Hematopoietic multipotent progenitor cell treated with erythropoietin and hydrocortisone succinate and interleukin-3 and kit ligand, for 17 days (in vitro differentiated cells): ENCODE measurements at regions not wholly inside any gene's neighbourhood (a gene's known extent, or its start where the extent isn't known, plus 50 kb on each side); places are given as distances from the start of the nearest gene placed in this dataset.
"Not testable (repeated sequence)": the region's sequence is repeated elsewhere in the genome, so short reads cannot be mapped to it uniquely, and the experiment has no call there.

ENCODE experiments used
- DNase-seq: peaks from one replicate; pipeline ENCODE4 v3.0.0-alpha.2; 2015; ENCODE audit warnings: low spot score

- no peak for DNase-seq
These were observed 311.8 kb downstream of the TSHZ3 start for GRCh38 chr19:31037286-31037980.

- not testable (repeated sequence) for DNase-seq
These were observed 317.8 kb downstream of the TSHZ3 start for GRCh38 chr19:31031455-31031854.

- DNase-seq = no peak
These were observed 326.2 kb downstream of the TSHZ3 start for GRCh38 chr19:31023038-31023437.

GRCh38 chr19:31018936-31019335, 330.3 kb downstream of the TSHZ3 start:
- DNase-seq = no peak

- DNase-seq = no peak
These were observed 333.5 kb downstream of the TSHZ3 start for GRCh38 chr19:31015778-31016177.

- DNase-seq = no peak
These were observed 334.6 kb downstream of the TSHZ3 start for GRCh38 chr19:31014668-31015067.

- no peak for DNase-seq
These were observed 335.7 kb downstream of the TSHZ3 start for GRCh38 chr19:31013384-31014020.

GRCh38 chr19:31002518-31003244, 346.6 kb downstream of the TSHZ3 start:
- no peak for DNase-seq

GRCh38 chr19:31001991-31002390, 347.2 kb downstream of the TSHZ3 start:
- DNase-seq = no peak

GRCh38 chr19:31000913-31001312, 348.3 kb downstream of the TSHZ3 start:
- no peak for DNase-seq

- no peak for DNase-seq
These were observed 349.5 kb downstream of the TSHZ3 start for GRCh38 chr19:30999726-31000125.

GRCh38 chr19:30997222-30997621, 352.0 kb downstream of the TSHZ3 start:
- DNase-seq = no peak

GRCh38 chr19:30978639-30979038, 370.6 kb downstream of the TSHZ3 start:
- no peak for DNase-seq

GRCh38 chr19:30969591-30969990, 379.6 kb downstream of the TSHZ3 start:
- no peak for DNase-seq

- no peak for DNase-seq
These were observed 380.3 kb downstream of the TSHZ3 start for GRCh38 chr19:30968841-30969399.

GRCh38 chr19:30968210-30968609, 381.0 kb downstream of the TSHZ3 start:
- no peak for DNase-seq

- no peak for DNase-seq
These were observed 382.8 kb downstream of the TSHZ3 start for GRCh38 chr19:30966486-30966885.

- DNase-seq = no peak
These were observed 390.2 kb downstream of the TSHZ3 start for GRCh38 chr19:30959011-30959410.

GRCh38 chr19:30955112-30956104, 393.8 kb downstream of the TSHZ3 start:
- no peak for DNase-seq

GRCh38 chr19:30944276-30944932, 404.8 kb downstream of the TSHZ3 start:
- not testable (repeated sequence) for DNase-seq
